HG03354 (cell line): ENCODE measurements at regions not wholly inside any gene's neighbourhood (a gene's known extent, or its start where the extent isn't known, plus 50 kb on each side); places are given as distances from the start of the nearest gene placed in this dataset.
"Not testable (repeated sequence)": the region's sequence is repeated elsewhere in the genome, so short reads cannot be mapped to it uniquely, and the experiment has no call there.

Source experiments
- ATAC-seq: cut with Tn5 transposase; IDR thresholded peaks from one replicate; pipeline ENCODE4 v1.9.1; 2021; ENCODE audit warnings: mild to moderate bottlenecking; ENCODE audit not compliant: unreplicated experiment, poor library complexity, severe bottlenecking

- no peak for ATAC-seq
These were observed 51.8 kb upstream of the ENPEP start for GRCh38 chr4:110424144-110424543.

- ATAC-seq, result no peak
These were observed 57.3 kb upstream of the ENPEP start for GRCh38 chr4:110418641-110419040.

DNA sequence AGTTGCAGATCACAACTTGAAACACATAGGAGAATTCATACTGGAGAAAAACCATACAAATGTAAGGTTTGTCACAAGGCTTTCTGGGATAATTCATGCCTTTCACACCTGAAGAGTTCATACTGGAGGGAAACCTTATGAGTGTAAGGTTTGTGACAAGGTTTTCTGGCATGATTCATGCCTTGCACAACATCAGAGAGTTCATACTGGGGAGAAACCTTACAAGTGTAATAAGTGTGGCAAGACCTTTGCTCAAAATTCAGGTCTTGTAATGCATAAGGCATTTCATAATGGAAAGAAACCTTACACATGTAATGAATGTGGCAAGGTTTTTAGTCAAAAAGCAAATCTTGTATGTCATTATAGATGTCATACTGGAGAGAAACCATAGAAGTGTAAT is 58.8 kb upstream of the ENPEP start:
- no peak for ATAC-seq

DNA sequence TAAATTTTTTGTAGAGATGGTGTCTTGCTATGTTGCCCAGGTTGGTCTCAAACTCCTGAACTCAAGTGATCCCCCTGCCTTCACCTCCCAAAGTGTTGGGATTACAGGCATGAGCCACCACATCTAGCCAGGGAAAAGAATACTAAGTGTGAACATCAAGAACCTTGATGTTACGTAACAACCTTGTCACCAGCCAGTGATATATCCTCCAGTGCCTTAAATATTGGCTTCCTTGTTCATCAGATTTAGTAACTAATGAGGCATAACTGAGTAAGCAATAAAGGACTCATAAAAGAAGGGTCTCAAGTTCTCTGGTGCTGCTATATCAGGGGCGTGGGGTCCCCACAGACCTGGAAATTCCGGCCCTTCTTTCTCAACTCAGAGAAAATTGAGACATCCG is 60.5 kb upstream of the ENPEP start:
- no peak for ATAC-seq

GRCh38 chr4:110415041-110415440 is 60.9 kb upstream of the ENPEP start:
- ATAC-seq, result no peak

DNA sequence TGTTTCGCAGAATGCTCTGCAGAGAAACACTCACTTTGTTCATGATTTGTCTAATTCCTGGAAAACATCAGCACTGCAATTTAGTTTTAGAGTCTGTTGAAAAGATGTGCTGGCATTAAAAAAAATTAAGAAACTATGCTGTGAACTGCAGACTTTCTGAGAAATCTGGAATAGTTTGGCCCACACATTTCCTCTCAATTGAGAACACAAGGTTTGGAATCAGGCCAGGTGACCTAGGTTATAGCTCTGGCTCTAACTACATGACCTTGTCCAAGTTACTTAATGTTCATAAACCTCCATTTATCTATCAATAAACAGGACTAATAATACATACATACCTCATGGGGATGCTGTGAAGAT is 61.4 kb upstream of the ENPEP start:
- no peak for ATAC-seq

- ATAC-seq, result not testable (repeated sequence)
These were observed 62.0 kb upstream of the ENPEP start for GRCh38 chr4:110413807-110414560.

DNA sequence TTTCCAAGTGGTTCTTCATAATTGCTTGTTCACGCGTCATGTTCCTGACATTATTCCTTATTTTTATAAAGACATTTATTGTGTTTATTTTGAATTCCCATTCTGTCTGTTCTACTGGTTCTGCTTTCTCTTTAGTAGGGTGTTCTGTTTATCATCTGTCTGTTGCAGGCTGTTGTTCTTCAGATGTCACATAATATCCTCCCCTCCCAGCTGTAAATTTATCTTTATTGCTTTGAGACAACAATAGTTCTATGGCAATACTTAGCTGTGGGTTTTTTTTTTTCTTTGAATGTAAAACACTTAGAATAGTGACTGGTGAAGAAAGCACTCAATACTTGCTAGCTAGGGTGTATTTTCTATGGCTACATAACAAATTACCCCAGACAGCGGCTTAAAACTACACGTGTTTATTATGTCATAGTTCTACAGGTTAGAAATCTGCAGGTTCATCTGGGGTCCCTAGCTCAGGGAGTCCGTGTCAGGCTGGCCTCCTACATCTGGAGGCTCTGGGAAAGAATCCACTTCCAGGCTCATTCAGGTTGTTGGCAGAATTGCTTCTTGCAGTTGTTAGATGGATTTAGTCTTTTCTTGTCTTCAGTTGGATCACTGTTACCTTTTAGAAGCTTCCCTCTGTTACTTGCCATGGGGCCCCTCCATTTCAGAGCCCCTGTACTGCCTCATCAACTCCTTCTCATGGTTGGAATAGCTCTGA is 63.4 kb upstream of the ENPEP start:
- no peak for ATAC-seq

DNA sequence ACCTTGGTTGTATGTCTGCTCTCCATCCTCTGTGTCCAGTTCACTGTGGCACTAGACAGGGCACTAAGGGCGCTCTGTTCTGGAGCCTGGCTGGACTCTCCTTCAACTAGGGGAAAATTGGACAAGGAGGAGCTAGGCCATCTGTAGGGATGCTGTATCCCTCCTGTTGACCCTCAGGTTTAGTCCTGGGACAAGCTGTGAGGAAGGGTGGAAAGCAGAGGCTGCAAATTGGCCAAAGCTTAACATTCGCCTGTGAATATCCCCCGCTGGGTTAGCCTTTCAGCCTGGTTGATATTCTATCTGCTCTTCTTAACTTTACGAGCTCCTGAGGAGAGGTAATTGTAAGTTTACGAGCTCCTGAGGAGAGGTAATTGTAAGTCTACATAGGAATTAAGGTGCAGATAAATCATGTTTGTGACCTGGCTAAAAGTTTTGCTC is 64.4 kb upstream of the ENPEP start:
- ATAC-seq, result no peak

DNA sequence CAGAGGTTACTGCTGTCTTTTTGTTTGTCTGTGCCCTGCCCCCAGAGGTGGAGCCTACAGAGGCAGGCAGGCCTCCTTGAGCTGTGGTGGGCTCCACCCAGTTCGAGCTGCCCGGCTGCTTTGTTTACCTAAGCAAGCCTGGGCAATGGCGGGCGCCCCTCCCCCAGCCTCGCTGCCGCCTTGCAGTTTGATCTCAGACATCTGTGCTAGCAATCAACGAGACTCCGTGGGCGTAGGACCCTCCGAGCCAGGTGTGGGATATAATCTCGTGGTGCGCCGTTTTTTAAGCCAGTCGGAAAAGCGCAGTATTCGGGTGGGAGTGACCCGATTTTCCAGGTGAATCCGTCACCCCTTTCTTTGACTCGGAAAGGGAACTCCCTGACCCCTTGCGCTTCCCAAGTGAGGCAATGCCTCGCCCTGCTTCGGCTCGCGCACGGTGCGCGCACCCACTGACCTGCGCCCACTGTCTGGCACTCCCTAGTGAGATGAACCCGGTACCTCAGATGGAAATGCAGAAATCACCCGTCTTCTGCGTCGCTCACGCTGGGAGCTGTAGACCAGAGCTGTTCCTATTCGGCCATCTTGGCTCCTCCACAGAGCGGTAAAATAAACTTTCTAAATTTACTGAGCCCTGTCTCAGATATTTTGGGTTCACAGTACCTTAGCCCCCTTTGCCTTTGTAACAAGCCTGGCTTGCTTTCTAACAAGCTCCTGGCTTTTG is 64.9 kb upstream of the ENPEP start:
- ATAC-seq, result not testable (repeated sequence)

DNA sequence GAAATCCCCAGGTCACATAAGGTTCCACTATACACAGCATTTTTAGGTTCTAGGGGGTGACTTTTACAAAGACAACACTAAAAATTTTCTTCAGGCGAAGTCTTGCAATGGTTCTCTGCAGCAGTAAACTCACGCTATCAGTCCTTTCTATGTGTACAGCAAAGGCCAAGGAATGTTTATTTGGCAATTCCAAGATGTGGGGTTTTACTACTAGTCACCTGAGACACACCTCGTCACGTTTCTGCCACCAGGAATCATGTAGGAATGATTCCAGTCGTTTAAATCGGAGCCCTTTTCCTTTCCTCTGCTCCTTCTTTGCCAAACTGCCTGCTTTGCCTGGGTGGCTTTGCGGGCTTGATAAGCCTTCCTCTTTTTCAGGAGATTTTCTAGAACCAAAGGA is 75.9 kb upstream of the ENPEP start:
- no peak for ATAC-seq

- ATAC-seq, result not testable (repeated sequence)
These were observed 76.9 kb upstream of the ENPEP start for GRCh38 chr4:110399046-110399445.

GRCh38 chr4:110396963-110397362 is 79.0 kb upstream of the ENPEP start:
- ATAC-seq, result no peak

DNA sequence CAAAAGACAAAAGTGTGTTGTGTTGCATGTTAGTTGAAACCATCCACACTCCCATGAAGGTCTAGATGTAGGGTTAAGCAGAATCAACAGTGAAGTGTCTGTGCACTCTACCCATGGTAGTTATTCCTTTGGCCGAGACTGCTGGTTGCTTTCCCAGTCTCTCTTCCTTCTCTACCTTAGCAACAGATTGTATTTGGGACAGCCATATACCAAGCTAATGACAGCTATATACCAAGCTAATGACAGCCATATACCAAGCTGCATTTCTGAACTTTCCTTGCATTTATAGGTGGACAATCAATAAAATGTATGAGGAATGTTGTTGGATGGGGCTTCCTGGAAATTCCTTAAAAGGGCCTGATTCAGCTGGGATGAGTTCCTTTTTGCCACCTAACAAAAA is 80.5 kb upstream of the ENPEP start:
- no peak for ATAC-seq

- no peak for ATAC-seq
These were observed 81.1 kb upstream of the ENPEP start for GRCh38 chr4:110394871-110395270.

- no peak for ATAC-seq
These were observed 94.2 kb upstream of the ENPEP start for GRCh38 chr4:110381784-110382183.

GRCh38 chr4:110372485-110372884 is 103.5 kb upstream of the ENPEP start:
- ATAC-seq, result no peak

DNA sequence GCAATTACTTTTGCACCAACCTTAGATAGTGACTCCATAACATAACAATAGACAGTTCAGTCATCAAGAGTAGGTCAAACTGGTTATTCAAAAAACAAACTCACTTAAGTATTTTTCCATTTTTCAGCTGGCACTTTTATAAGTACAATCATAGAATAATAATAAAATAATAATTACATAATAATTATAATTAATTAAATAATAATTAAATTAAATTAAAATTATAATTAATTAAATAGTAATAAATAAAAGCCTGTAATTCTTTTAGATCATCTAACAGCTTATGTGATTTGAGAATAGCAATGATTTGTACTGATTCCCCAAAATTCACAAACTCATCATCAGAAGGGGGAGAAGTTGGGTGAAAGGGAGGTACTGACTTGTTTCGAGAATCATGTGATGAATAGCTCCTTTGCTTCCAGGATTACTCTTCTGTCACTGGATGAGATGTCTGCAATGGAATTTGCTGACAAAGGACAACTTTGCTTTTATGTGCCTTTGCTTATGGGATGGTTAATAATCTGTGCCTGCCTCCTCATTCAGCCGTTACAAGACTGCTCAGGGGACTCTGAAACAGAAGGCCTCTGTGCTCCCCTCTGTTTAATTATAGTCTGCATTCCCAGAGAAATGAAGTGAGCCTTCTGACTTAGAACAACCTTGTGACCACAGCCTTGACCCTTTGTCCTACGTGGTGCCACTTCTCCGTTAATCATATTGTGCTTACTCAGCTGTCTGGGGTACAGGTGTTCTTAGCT is 104.8 kb upstream of the ENPEP start:
- no peak for ATAC-seq

DNA sequence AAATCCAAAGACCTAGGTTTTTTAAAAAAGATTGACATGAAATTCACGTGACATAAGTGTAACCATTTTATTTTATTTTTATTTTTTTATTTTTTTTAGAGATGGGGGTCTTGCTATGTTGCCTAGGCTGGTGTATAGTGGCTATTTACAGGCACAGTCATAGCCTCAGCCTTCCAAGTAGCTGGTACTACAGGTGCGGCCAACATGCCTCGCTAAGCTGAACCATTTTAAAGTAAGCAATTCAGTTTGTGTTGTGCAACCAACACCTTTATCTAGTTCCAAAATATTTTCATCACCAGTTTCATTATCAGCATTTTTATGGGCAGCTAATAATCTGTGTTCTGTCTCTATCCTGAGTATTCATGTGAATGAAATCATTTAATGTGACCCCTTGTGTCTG is 107.5 kb upstream of the ENPEP start:
- no peak for ATAC-seq

DNA sequence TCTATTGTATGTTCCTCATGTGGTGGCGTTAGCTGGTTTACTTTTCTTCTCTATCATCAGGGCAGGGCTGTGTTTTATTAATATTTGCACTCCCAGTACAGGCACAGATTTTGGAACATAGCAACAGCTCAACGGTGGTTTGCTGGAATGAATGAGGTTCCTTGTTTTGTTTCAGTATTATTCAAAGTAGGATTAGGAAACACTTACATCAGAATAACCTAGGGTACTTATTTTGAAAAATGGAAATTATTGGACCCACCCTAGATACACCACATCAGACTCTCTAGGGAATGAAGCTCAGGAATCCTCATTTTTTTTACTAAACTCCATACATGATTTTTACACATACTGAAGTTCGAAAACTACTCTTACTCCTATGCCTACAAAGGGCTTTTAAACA is 108.8 kb upstream of the ENPEP start:
- no peak for ATAC-seq
